GM19372 (cell line): ENCODE measurements at regions not wholly inside any gene's neighbourhood (a gene's known extent, or its start where the extent isn't known, plus 50 kb on each side); places are given as distances from the start of the nearest gene placed in this dataset.
A peak's percentile ranks its signal among the peaks of the same experiment; 100 is the strongest.

Source experiments
- ATAC-seq: cut with Tn5 transposase; IDR thresholded peaks from one replicate; pipeline ENCODE4 v1.9.1; 2021; ENCODE audit warnings: mild to moderate bottlenecking, low read depth, moderate library complexity; ENCODE audit not compliant: unreplicated experiment

DNA sequence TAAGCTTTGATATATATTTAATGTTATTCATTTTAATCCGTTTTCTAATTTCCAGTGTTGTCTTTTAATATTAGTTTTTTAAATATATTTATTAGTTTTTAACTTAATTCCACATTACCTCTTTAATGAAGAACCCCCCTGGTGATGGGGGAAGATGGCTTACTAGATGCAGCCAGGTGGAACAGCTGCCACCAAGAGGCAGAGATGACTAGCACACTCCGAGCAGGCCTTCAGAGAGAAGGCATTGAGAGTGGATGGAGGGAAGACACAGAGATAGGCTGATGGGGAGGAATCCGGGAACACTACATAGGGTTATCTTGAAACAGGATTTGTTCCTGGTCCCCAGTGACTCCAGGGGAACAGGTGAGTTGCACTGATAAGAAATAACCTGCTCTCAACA, 771.6 kb downstream of the LRFN5 start:
- no peak for ATAC-seq

DNA sequence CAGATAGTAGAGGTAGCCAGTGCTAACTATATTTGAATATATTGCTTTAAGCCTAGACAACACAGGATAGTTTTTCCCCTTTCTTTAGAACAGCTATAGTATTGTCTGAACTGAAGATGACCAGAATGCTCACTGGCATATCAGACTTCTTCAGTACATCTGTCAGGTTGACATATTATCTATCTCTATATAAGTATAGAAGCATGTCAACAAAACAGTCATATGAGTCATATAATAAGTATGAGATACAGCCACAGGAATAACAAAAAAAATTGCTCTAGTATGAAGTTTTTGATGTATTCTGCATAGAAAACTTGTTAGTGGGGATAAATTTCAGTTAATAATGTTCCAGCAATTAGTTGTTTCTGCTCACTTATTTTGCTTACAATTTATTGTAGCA, 767.7 kb downstream of the LRFN5 start:
- no peak for ATAC-seq

DNA sequence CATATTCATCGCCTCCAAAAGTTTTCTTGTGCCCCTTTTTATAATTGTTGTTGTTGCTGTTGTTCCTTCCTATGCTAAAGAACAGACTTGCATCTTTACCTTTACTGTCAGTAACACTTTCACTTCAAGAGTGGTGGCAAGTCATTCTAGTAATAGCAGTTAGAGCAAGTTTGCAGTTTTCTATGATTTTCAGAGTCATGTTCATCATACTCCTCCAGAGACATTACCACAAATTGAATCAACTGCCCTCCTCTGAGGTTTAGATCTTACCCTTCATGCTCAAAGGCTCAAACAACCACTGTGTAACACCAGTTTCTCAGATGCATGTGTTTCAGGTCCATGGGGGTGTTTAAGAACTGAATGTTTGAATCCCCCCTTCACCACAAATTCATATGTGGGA, 763.4 kb downstream of the LRFN5 start:
- no peak for ATAC-seq

DNA sequence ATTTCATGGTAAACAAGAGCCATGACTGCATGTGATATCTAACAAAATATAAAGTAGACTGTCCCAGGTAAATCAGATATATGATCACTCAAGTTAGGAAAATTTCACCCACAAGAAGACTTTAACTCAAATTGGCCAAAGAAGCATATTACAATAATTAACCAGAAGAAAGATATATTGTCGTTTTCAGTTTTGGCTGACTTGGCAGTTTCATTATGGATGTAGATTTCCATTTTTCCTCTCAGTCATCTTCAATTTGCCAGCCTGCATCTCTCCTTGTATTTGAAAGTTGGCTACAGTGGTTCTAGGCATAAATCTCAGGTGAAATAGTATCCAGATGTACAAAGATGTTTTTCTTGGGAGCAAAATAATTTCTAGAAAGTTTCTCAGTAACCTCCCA, 761.6 kb downstream of the LRFN5 start:
- no peak for ATAC-seq

DNA sequence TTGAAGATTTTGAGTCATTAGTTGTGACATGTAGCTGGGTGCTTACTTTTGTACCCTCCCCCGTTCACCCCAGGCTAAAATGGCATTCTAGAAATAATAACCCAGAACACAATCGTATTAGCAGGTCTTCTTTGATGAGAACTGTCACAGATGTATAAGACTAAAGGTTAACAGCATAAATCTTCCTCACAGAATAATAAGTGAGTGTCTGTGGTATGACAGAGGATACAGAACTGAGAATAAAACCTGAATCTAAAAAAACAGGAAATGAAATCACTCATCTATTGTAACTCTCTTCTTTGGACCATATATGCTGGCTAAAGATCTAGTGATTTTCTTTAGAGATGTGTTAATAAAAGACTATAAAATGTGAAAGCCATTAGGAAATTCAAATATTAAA, 746.6 kb downstream of the LRFN5 start:
- ATAC-seq, result peak; percentile 95

DNA sequence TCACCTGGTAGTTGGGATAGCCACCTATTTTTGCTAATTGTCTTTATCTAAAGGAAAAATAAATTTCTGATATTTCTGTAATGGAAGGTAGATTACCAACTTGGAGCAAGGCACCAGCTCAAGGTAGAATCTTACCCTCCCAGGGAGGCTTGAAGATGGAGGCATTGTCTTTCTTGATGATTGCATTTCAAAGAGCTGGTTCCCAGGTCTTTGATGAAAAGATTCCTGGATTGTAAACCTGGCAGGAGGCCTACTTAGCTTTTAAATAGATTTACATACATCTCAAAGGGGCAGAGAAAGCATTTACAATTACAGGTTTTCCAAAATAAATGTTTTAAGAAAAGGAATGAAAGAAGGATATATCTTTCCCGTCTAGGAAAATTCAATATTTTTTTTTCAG, 729.2 kb downstream of the LRFN5 start:
- ATAC-seq, result no peak

DNA sequence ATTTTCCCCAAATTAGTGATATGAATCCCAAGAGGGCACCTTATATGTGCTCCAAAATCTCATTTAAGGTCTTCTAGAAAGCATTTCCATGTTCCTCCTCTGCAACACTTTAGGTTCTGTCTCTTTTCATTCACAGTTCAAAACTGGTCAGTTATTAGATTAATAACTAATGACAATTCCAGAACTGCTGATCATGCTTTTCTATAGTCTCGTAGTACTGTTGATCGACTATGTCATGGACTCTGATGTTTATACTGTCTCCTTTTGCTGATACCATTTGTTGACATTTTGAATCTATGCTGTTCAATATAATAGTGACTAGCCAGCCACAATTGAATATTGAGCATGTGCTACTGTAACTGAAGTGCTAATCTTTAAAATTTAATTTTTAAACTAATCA, 728.3 kb downstream of the LRFN5 start:
- ATAC-seq, result no peak

DNA sequence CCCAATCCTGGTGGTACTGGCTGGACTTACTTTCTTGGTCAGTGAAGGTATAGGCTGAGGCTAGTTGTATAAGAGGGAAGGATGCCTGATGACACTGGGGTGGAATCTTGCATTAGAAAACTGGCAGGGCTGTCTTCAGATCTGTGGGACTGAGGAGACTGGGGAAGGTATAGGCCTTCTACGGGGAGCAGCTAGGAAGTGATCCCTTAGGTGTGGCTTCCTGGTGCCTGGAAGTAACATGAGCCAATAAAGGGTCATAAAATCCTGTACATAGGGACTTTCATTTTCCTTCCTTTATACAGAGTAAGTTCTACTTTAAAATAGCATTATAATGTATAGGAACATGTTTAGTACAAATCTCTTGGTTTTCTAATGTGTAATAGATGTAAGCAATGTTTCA, 716.8 kb downstream of the LRFN5 start:
- ATAC-seq, result peak; percentile 30

DNA sequence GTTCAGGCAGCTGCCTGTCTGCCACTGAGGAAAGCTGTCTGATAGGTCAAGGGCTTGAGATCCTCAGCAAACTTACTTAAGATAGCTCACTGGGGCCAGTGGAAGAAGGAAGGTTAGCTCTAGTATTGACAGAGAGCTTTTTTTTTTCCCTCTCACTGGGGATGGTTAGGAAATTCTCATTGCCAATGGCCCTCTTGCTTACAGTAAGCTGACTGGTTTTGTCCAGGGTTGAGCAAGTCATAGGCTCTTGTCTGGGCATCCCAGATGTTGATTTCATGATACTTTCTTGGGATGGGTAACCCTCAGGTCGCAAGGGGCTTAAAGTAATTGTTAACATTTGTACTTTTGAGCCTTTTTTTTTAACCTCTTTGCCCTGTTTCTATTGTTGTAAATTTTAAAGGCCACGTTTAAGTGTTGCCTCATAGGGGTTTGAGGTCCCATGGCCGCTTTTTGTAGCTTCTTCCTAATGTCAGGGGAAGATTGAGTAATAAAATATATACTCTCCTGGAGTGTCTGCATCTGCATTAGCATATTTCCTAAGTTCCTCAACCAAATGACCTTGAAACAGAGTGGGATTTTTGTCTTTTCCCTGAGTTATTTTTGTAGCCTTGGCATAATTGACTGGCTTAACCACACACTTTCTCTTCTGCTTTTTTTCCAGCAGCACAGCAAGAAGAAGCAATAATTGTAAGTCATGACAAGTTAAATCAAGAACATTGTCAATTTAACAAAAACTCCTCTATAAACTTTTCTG, 716.0 kb downstream of the LRFN5 start:
- ATAC-seq, result peak; percentile 65

DNA sequence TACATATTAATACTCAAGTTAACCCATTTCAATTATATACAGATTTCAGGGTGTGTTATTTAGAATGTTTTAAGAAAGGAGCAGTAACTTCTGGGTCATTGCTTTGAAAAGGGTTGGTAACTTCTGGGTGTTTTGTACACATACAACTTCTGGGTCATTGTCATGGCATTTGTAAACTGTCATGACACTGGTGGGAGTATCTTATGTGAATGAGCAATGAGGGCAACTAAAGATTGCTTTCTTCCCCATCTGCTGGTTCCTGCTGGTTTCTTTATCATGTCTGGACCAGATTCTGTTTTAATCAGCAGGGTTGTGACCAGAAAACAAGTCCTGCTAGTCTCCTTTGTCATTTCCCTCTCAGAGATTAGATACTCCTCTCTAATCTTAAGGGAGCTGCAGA, 713.3 kb downstream of the LRFN5 start:
- ATAC-seq, result no peak

DNA sequence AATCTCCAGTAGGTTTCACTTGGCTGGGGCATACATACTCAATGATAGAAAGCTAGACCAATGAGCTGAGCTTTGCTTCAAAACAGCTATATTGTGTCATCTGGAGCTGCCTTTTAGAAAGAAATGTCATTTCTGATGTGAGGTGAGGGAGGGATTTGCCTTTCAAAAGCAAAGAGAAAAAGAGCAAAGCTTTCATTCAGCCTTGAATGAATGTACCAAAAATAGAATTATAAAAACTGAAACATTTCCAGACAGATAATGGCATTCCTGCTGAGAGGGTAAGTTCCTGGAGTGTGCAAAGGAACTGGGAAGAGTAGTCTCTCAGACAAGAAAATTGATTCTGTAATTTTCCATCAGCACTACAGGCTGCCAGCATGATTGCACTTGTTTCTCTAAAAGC, 710.0 kb downstream of the LRFN5 start:
- ATAC-seq, result no peak

DNA sequence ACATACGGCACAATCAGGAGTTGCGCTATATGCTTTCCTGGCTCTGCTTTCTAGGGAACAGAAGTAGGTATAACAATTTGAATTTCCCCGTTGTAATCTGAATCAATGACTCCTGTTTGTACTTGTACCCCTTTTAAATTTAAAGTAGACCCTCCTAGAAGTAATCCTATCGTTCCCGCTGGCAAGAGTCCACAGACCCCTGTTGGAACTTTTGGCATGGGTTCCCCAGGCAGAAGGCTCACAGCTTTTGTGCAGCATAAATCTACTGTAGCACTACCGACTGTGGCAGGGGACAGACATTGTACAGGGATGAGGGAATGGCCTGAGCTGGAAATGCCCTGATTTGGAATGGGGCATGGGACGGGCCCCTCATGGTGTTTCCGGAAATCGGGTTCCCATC, 705.2 kb downstream of the LRFN5 start:
- no peak for ATAC-seq

DNA sequence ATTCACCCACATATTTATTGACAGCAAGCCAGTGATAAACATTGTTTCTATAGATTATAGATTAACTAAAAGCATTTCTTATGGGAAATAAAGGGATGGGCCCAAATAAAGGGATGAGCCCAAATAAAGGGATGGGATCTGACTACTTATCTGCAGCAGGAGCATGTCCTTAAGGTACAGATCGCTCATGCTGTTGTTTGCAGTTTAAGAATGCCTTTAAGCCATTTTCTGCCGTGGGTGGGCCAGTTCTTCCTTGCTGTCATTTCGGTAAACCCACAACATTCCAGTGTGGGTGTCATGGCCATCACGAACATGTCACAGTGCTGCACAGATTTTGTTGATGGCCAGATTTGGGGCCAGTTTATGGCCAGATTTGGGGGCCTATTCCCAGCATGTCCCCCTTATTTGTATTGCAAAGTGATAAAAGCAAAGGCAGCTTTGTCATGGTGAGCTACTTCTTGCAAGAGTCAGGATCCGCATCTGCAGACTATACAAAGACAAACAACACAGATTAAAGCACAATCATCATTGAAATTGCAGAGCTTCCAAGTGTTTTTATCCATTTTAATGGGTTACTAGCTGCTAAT, 700.7 kb downstream of the LRFN5 start:
- ATAC-seq, result no peak

DNA sequence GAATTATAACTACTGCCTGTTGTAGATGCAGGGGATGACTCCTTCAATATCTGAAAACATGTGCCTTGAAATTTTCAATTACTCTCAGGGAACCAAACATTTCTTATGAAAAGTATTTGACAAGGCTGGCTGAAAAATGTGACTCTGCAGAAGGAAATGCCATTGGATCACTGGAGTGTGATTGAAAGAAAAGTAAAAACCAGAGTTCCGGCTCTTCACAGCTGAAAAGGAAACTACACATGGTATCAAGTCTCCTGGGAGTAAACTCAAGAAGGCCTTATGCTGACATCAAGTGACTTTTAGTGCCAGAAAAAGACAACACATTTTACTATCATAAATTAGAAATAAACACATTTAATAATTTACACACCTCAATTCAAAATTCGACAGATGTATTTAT, 693.0 kb downstream of the LRFN5 start:
- peak; percentile 97 for ATAC-seq

DNA sequence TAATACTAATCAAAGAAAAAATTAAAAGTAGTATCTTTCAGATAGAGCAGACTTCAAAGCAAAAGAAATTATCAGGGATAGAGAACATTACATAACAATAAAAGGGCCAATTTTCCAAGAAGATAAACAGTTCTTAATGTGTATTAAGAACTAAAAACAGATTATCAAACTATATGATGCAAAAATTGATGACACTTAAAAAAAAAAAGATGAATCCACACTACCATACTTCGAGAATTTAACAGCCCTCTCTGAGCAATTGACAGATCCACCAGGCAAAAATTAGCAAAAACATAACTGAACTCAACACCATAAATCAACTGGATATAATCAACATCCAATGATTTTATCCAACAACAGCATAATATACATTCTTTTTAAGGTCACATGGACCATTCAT, 686.5 kb downstream of the LRFN5 start:
- ATAC-seq, result no peak

DNA sequence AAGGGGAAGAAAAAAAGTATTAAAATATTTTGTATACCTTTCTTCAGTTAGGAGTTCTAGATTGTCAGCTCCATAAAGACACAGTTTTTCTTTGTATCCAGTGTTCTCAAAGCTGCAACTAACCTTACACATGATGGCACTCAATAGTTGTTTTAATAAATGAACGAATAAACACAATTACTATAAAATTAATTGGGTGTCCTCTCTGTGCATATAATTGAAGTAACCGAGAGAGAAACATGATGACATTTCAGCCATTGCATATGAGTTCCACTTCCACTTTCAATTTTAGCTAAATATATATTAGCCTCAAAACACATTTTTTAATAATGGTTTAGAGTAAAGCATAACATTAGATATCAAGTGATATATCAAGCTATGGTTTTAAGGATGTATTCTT, 671.2 kb downstream of the LRFN5 start:
- ATAC-seq, result peak; percentile 75

DNA sequence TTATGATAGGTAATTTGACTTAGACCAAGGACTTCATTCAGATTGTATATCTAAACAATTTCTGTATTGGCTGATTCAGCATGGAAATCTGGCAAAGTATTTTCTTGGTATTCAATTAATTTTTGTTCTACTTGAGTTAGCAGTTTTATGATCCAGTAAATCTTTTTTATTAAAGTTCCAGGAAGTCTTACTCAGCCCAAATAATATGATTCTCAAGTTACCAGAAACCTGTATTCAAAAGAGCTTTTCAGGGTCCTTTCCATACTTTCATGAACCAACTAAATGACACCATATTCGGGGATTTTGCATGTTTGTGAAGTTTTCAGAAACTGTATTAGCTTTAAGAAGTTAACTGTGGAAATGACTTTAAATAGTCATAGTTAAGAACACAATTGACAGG, 662.6 kb downstream of the LRFN5 start:
- ATAC-seq, result no peak

DNA sequence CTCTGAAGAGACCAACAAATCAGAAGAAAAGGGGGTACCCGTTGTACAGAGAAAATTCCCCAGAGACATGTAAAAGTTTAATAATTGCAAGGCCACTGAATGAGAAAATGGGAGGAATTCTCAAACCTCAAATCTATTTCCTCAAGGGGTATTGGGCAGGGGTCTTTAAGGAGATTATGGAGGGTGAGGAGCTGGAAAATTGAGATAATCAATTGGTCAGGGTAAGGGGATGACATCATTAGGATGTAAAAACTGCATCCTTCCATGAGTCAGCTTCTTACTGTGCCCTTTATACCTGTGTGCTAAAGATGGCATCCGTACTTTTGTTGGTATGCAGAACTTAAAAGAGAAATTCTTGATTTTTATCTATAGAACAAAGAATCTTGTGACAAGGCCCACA, 641.5 kb downstream of the LRFN5 start:
- no peak for ATAC-seq

DNA sequence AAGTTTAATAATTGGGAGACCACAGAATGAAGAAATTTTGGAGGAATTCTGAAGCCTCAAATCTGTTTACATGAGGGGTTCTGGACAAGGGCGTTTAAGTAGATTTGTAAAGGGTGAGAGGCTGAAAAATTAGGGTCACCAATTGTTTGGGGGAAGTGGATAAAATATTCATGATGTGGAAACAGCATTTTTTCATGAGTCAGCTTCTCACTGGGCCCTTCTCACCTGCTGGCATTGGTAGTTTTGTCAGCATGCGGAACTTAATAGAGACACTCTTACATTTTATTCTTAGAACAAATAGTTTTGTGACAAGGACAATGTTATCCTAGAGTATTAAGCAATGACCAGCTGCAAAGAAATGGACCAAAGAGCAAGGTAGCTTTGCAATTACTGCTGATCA, 634.4 kb downstream of the LRFN5 start:
- no peak for ATAC-seq

DNA sequence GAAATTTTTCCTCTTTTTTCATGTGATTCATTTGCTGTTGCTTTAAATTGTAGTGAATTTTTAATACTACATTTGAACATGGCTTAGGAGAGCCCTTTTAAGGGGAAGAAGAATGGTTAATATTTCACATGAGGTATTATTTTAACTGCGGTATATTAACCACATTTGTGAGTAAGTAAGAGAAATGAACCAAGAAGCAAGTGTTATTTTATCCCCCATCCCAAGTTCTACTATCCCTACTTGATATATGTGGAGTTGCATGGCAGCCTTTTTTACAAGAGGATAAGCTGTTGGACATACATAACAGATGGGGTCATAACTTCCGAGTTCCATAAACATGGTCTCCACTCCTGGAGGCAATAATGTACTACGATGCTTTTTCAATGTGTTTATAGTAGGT, 623.3 kb downstream of the LRFN5 start:
- ATAC-seq, result no peak

DNA sequence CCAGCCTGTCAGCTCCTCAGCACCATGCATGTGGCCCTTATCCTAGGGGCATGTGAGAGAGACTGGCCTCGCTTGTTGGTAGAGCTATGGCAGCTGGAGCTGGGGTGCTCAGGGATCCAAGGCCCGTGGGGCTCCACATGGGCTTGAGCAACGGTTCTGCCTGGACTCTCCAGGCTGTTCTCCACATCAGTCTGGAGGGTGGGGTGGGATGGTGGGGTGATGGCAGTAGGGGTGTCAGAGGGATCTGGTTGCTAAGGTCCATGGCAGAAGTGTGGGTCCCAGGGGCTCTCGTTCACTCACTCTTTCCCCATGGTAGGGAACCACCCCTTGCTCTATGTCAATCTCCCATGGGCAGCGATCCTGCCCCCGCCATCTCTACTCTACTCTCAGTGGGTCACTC, 622.6 kb downstream of the LRFN5 start:
- ATAC-seq, result no peak

DNA sequence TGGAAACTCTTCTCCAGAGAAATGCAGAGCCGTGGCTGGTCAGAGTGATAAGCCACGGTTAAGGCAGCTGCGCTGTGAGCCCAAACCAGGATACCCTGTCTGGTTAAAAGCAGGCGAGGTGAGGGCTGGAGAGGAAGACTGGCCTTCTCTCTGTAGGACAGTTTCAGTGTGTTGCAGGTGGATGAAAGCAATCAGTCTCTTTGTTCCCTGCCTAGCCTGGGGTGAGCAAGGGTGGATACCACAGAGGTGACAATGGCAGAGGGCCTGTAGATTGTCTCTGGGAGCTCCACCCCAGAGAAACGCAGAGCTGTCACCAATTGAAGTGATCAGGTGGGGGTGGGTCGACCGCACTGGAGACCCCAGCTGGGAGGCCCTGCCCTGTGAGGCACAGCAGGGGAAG, 621.9 kb downstream of the LRFN5 start:
- ATAC-seq, result no peak
